H1 (cell line): ENCODE measurements at regions not wholly inside any gene's neighbourhood (a gene's known extent, or its start where the extent isn't known, plus 50 kb on each side); places are given as distances from the start of the nearest gene placed in this dataset.

ENCODE experiments used
- CTCF ChIA-PET: fragments of 300-600 bp; sonication (Branson Sonifier 250); formaldehyde crosslinking; loops from one replicate; lab custom pipeline; 2021; ENCODE audit not compliant: partially characterized antibody; lab: Charles Lee
- POLR2A ChIA-PET: fragments of 300-600 bp; sonication (Branson Sonifier 250); formaldehyde crosslinking; loops from one replicate; lab custom pipeline; 2021; ENCODE audit warnings: inconsistent platforms; ENCODE audit not compliant: partially characterized antibody; lab: Charles Lee
- DNase-seq, 2 experiments: peaks; one replicate each; pipeline versions ENCODE4 v3.0.0 to v3.0.0-alpha.2; 2010 to 2022; ENCODE audit warnings: low spot score in 2 of 2, low read depth in 1 of 2, mixed read lengths in 1 of 2
- FAIRE-seq: peaks from 2 replicates; lab custom pipeline; 2011; peaks lifted over from hg19 to GRCh38; lab: Jason Lieb, UNC
- H2AFZ ChIP-seq: 2 replicates; pipeline ENCODE4 v1.8.1; 2012; ENCODE audit warnings: low read length, inconsistent platforms
- H2AK5ac ChIP-seq: 2 replicates; pipeline ENCODE4 v1.6.1; 2013; ENCODE audit warnings: low read depth, low read length
- H2BK120ac ChIP-seq: replicated peaks from 2 replicates; pipeline ENCODE3; 2013; ENCODE audit warnings: low read depth, low read length, inconsistent platforms
- H2BK12ac ChIP-seq: 2 replicates; pipeline ENCODE4 v1.6.1; 2013; ENCODE audit warnings: low read depth, low read length
- H2BK15ac ChIP-seq: 2 replicates; pipeline ENCODE4 v1.6.1; 2013; ENCODE audit warnings: low read length
- H2BK20ac ChIP-seq: 2 replicates; pipeline ENCODE4 v1.6.1; 2013; ENCODE audit warnings: low read length
- H2BK5ac ChIP-seq: 2 replicates; pipeline ENCODE4 v1.6.1; 2013; ENCODE audit warnings: low read depth, low read length
- H3K14ac ChIP-seq: 2 replicates; pipeline ENCODE4 v1.6.1; 2013; ENCODE audit warnings: inconsistent platforms; ENCODE audit not compliant: insufficient read length
- H3K18ac ChIP-seq: 2 replicates; pipeline ENCODE4 v1.6.1; 2013; ENCODE audit warnings: low read length; ENCODE audit errors: extremely low read depth
- H3K23ac ChIP-seq: 2 replicates; pipeline ENCODE4 v1.6.1; 2013; ENCODE audit warnings: inconsistent platforms; ENCODE audit not compliant: insufficient read length
- H3K23me2 ChIP-seq: 2 replicates; pipeline ENCODE4 v1.6.1; 2013; ENCODE audit warnings: low read depth, low read length
- H3K27ac ChIP-seq: 2 replicates; pipeline ENCODE4 v1.6.1; 2011; ENCODE audit warnings: low read depth, low read length, inconsistent platforms
- H3K27me3 ChIP-seq, 4 experiments: replicated peaks in 1 of 4; 1 replicate in 1 of 4; 2 replicates in 3 of 4; pipeline versions ENCODE4 v1.6.1 to v1.8.1; 2011 to 2013; ENCODE audit warnings: low read length in 3 of 4, mild to moderate bottlenecking in 3 of 4, inconsistent platforms in 2 of 4, mixed read lengths in 2 of 4, moderate library complexity in 1 of 4; ENCODE audit not compliant: control insufficient read depth in 3 of 4, insufficient read depth in 3 of 4; ENCODE audit errors: extremely low read depth in 1 of 4
- H3K36me3 ChIP-seq, 4 experiments: 2 replicates each; pipeline versions ENCODE4 v1.6.1 to v1.8.1; 2011 to 2013; ENCODE audit warnings: mild to moderate bottlenecking in 4 of 4, low read length in 3 of 4, moderate library complexity in 2 of 4, control low read depth in 1 of 4, inconsistent platforms in 1 of 4; ENCODE audit not compliant: insufficient read depth in 4 of 4, control insufficient read depth in 2 of 4
- H3K4ac ChIP-seq: replicated peaks from 2 replicates; pipeline ENCODE3; 2013; ENCODE audit warnings: low read length, low read depth, mixed read lengths, inconsistent platforms; ENCODE audit not compliant: insufficient read length
- H3K4me1 ChIP-seq, 4 experiments: replicated peaks in 1 of 4; 1 replicate in 1 of 4; 2 replicates in 3 of 4; pipeline versions ENCODE4 v1.6.1 to v1.8.1; 2011 to 2013; ENCODE audit warnings: low read length in 3 of 4, inconsistent platforms in 2 of 4, mixed read lengths in 1 of 4; ENCODE audit not compliant: insufficient read depth in 4 of 4, control insufficient read depth in 3 of 4
- H3K4me2 ChIP-seq, 2 experiments: 2 replicates each; pipeline versions ENCODE4 v1.6.1 to v1.8.1; 2011 to 2013; ENCODE audit warnings: low read depth in 2 of 2, low read length in 2 of 2, control low read depth in 1 of 2, inconsistent platforms in 1 of 2, mild to moderate bottlenecking in 1 of 2; ENCODE audit not compliant: insufficient read depth in 1 of 2
- H3K4me3 ChIP-seq, 4 experiments: fragments of 200-600, 300-600 bp in 1 of 4; sonication (generic), shearing (Covaris generic), sonication (Bioruptor Twin) in 1 of 4; 2 replicates each; pipeline versions ENCODE4 v1.5.1 to v1.8.1; 2011 to 2016; ENCODE audit warnings: low read length in 4 of 4, low read depth in 3 of 4, control low read depth in 2 of 4, inconsistent platforms in 2 of 4, mild to moderate bottlenecking in 2 of 4, mixed read lengths in 1 of 4, moderate library complexity in 1 of 4; ENCODE audit not compliant: insufficient read depth in 2 of 4; ENCODE audit errors: extremely low read depth in 1 of 4
- H3K56ac ChIP-seq: replicated peaks from 2 replicates; pipeline ENCODE3; 2013; ENCODE audit warnings: low read depth, mild to moderate bottlenecking, mixed read lengths, low read length, inconsistent platforms; ENCODE audit not compliant: insufficient read length
- H3K79me1 ChIP-seq: 2 replicates; pipeline ENCODE4 v1.6.1; 2013; ENCODE audit warnings: low read depth, low read length, control low read depth
- H3K79me2 ChIP-seq, 2 experiments: 2 replicates each; pipeline versions ENCODE4 v1.6.1 to v1.8.1; 2012 to 2013; ENCODE audit warnings: low read length in 2 of 2, mild to moderate bottlenecking in 2 of 2, inconsistent platforms in 1 of 2; ENCODE audit not compliant: insufficient read depth in 2 of 2, control insufficient read depth in 1 of 2
- H3K9ac ChIP-seq, 4 experiments: replicated peaks in 1 of 4; 1 replicate in 1 of 4; 2 replicates in 3 of 4; pipeline versions ENCODE4 v1.6.1 to v1.8.1; 2011 to 2013; ENCODE audit warnings: low read depth in 3 of 4, low read length in 3 of 4, control low read depth in 2 of 4, mild to moderate bottlenecking in 2 of 4, moderate library complexity in 2 of 4, inconsistent platforms in 1 of 4; ENCODE audit errors: extremely low read depth in 1 of 4
- H3K9me3 ChIP-seq, 2 experiments: 2 replicates each; pipeline versions ENCODE4 v1.6.1 to v1.8.1; 2012 to 2013; ENCODE audit warnings: mild to moderate bottlenecking in 2 of 2, moderate library complexity in 2 of 2, control low read depth in 1 of 2, inconsistent platforms in 1 of 2, low read depth in 1 of 2, low read length in 1 of 2, mixed read lengths in 1 of 2; ENCODE audit not compliant: insufficient read depth in 2 of 2
- H4K20me1 ChIP-seq, 2 experiments: replicated peaks in 1 of 2; 2 replicates each; pipeline versions ENCODE3 to v1.8.1; 2011 to 2013; ENCODE audit warnings: inconsistent platforms in 2 of 2, low read length in 2 of 2, mild to moderate bottlenecking in 1 of 2; ENCODE audit not compliant: insufficient read depth in 2 of 2, control insufficient read depth in 1 of 2
- H4K5ac ChIP-seq: 2 replicates; pipeline ENCODE4 v1.6.1; 2013; ENCODE audit warnings: low read length, low read depth, mixed read lengths, inconsistent platforms; ENCODE audit not compliant: insufficient read length
- H4K8ac ChIP-seq: 2 replicates; pipeline ENCODE4 v1.8.0; 2013; ENCODE audit warnings: mild to moderate bottlenecking, moderate library complexity, low read length, inconsistent platforms; ENCODE audit not compliant: insufficient read depth; ENCODE audit errors: extremely low read depth
- H4K91ac ChIP-seq: replicated peaks from 2 replicates; pipeline ENCODE3; 2013; ENCODE audit warnings: low read length, mixed read lengths, inconsistent platforms; ENCODE audit not compliant: insufficient read length
- CBX5 ChIP-seq: fragments of 300-800, 300-1000 bp; sonication (generic); IDR thresholded peaks from 2 replicates; pipeline ENCODE4 v1.7.1; 2016; ENCODE audit warnings: antibody characterized with exemption, low read length, low read depth
- CHD1 ChIP-seq: IDR thresholded peaks from 2 replicates; pipeline ENCODE4 v1.6.1; 2012; ENCODE audit warnings: low read depth, low read length, improper control_type of control experiment
- CREB1 ChIP-seq: IDR thresholded peaks from 2 replicates; pipeline ENCODE4 v1.6.1; 2012; ENCODE audit warnings: inconsistent platforms
- CTBP2 ChIP-seq: IDR thresholded peaks from 2 replicates; pipeline ENCODE4 v1.7.0; 2011; ENCODE audit warnings: borderline replicate concordance, mild to moderate bottlenecking, moderate library complexity, mixed read lengths, low read length; ENCODE audit not compliant: insufficient read depth, insufficient read length
- CTCF ChIP-seq, 3 experiments: IDR thresholded peaks; 1 replicate in 2 of 3; 2 replicates in 1 of 3; pipeline versions ENCODE4 v1.5.1 to v1.6.1; 2011; ENCODE audit warnings: low read length in 3 of 3, mild to moderate bottlenecking in 3 of 3, inconsistent platforms in 2 of 3, low read depth in 1 of 3, moderate library complexity in 1 of 3; ENCODE audit not compliant: insufficient read depth in 1 of 3; ENCODE audit errors: control extremely low read depth in 1 of 3
- FOSL1 ChIP-seq: IDR thresholded peaks from 2 replicates; pipeline ENCODE4 v1.6.1; 2011; ENCODE audit warnings: mild to moderate bottlenecking, low read depth, low read length, moderate library complexity; ENCODE audit not compliant: insufficient read depth
- NANOG ChIP-seq: IDR thresholded peaks from 2 replicates; pipeline ENCODE4 v1.6.1; 2011; ENCODE audit warnings: low read length, low read depth, mild to moderate bottlenecking, inconsistent platforms; ENCODE audit not compliant: insufficient read depth, poor library complexity, severe bottlenecking
- POU5F1 ChIP-seq: IDR thresholded peaks from 2 replicates; pipeline ENCODE4 v1.6.1; 2011; ENCODE audit warnings: low read depth, mild to moderate bottlenecking, low read length, moderate library complexity
- RAD21 ChIP-seq, 2 experiments: IDR thresholded peaks in 1 of 2; conservative IDR thresholded peaks in 1 of 2; 2 replicates each; pipeline ENCODE4 v1.6.1; 2011; ENCODE audit warnings: low read depth in 2 of 2, low read length in 2 of 2, improper control_type of control experiment in 1 of 2, inconsistent platforms in 1 of 2, mild to moderate bottlenecking in 1 of 2, moderate library complexity in 1 of 2
- RFX5 ChIP-seq: IDR thresholded peaks from 2 replicates; pipeline ENCODE4 v1.6.1; 2011; ENCODE audit warnings: low read depth, low read length, improper control_type of control experiment, borderline replicate concordance
- SIN3A ChIP-seq, 2 experiments: IDR thresholded peaks in 1 of 2; conservative IDR thresholded peaks in 1 of 2; 2 replicates each; pipeline ENCODE4 v1.6.1; 2011 to 2012; ENCODE audit warnings: low read length in 2 of 2, improper control_type of control experiment in 1 of 2, low read depth in 1 of 2, mild to moderate bottlenecking in 1 of 2
- SIRT6 ChIP-seq: IDR thresholded peaks from one replicate; pipeline ENCODE4 v1.7.1; 2012; ENCODE audit warnings: low read length, inconsistent platforms
- WGBS, 2 experiments: shearing (Covaris generic) in 1 of 2; methylation state at CpG; one replicate each; pipeline versions ENCODE4 v1.1.6 to v1.1.7; 2013 to 2015; ENCODE audit warnings: low lambda C conversion rate in 2 of 2, mixed read lengths in 2 of 2, inconsistent platforms in 1 of 2, low coverage in 1 of 2, missing lambda C conversion rate in 1 of 2; ENCODE audit not compliant: insufficient replicate concordance in 2 of 2, insufficient coverage in 1 of 2, insufficient read length in 1 of 2; ENCODE audit errors: extremely low coverage in 1 of 2, missing lambda C conversion rate in 1 of 2; 5-methylcytosine and 5-hydroxymethylcytosine counted together

- WGBS, 2 experiments: 95% methylated on average over 3 of the region's 3 CpGs; no CpG with 5 or more reads in 1 of the 2 experiments
- Histone ChIP-seq H3K9ac (no peak overlapping the region), H3K23ac (no peak overlapping the region), H3K79me1 (no peaks in the 10 kb centered on the region), H3K4me3 (no peak overlapping the region), H2BK12ac (no peak overlapping the region), H2BK15ac (no peak overlapping the region), H3K4me1 (no peaks in the 10 kb centered on the region), H2BK20ac (no peak overlapping the region), H3K79me2 (no peaks in the 10 kb centered on the region), H3K23me2 (no peaks in the 10 kb centered on the region), H3K14ac (no peak overlapping the region), H4K5ac (no peak overlapping the region), H3K18ac (no peak overlapping the region), H4K91ac (no peak overlapping the region), H2BK5ac (no peak overlapping the region), H3K27me3 (peaks cover 0 to 1% (median 0%) of the 10 kb centered on the region in 4 experiments; a peak in 1 of 7 replicates), H3K4me2 (no peak overlapping the region), H3K9me3 (no peaks in the 10 kb centered on the region), H3K36me3 (no peaks in the 10 kb centered on the region), H2AK5ac (no peak overlapping the region), H4K20me1 (no peaks in the 10 kb centered on the region), H4K8ac (no peak overlapping the region), H3K56ac (no peak overlapping the region), H3K4ac (no peak overlapping the region), H3K27ac (no peak overlapping the region), H2BK120ac (no peak overlapping the region), H2AFZ (no peak overlapping the region)
- ChIA-PET POLR2A (interaction anchor here (0.6 kb wide), 1 partner anchor 276 kb away, joined by 4 read pairs; no protein-coding TSS in a partner anchor), CTCF (no interaction called here)
- DNase-seq: no peak
- FAIRE-seq: no peak
- no peak for TF ChIP-seq SIRT6
- TF ChIP-seq NANOG: no peak
- no peak for TF ChIP-seq POU5F1
- no peak for TF ChIP-seq CTCF (IDR thresholded peaks at IDR 0.05; ENCODE audit: control extremely low read depth in 1 of 3, insufficient read depth in 1 of 3, low read depth in 1 of 3, low read length in 3 of 3)
- no peak for TF ChIP-seq CHD1
- TF ChIP-seq SIN3A (conservative IDR thresholded peaks at IDR 0.05 in 1 of 2, IDR thresholded peaks at IDR 0.05 in 1 of 2; ENCODE audit: low read depth in 1 of 2, low read length in 2 of 2): no peak
- TF ChIP-seq RFX5: no peak
- TF ChIP-seq CTBP2: no peak
- TF ChIP-seq FOSL1: no peak
- TF ChIP-seq CREB1: no peak
- no peak for TF ChIP-seq RAD21 (IDR thresholded peaks at IDR 0.05 in 1 of 2, conservative IDR thresholded peaks at IDR 0.05 in 1 of 2; ENCODE audit: low read depth in 2 of 2, low read length in 2 of 2)
- TF ChIP-seq CBX5: no peak
Observed at GRCh38 chr1:118717893-118718292, 270.2 kb downstream of the TBX15 start.
